GM11168 (cell line): ENCODE measurements at regions not wholly inside any gene's neighbourhood (a gene's known extent, or its start where the extent isn't known, plus 50 kb on each side); places are given as distances from the start of the nearest gene placed in this dataset.
"Not testable (repeated sequence)": the region's sequence is repeated elsewhere in the genome, so short reads cannot be mapped to it uniquely, and the experiment has no call there.

Source experiments
- in situ Hi-C: fragments of 300-500 bp; cut with MboI; formaldehyde crosslinking; loops from one replicate; pipeline ENCODE4 v1.12.0; 2022; ENCODE audit warnings: low sequenced_read_pairs; ENCODE audit not compliant: unreplicated experiment

DNA sequence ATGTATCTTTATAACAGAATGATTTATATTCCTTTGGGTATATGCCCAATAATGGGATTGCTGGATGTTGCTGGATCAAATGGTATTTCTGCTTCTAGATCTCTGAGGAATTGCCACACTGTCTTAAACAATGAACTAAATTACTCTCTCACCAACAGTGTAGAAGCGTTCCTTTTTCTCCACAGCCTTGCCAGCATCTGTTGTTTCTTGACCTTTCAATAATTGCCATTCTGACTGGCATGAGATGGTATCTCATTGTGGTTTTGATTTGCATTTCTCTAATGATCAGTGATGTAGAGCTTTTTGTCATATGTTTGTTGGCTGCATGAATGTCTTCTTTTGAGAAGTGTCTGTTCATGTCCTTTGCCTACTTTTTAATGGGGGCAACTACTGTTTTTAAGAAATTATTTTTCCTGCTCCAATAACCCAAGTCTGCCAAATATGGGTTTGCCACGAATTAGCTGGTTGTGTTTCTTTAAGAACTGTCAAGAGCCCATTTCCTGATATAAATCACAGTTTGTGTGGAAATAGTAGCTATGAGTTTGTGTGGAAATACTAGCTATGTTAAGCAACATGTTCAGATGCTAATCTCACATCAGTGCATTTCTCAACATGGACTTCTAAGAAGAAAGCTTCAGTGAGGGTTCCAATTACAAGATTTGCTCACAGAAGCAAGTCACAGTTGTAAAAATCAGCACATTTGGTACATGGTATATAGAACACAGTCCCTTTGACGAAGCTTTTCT is 259.4 kb downstream of the ANAPC1 start:
- in situ Hi-C loops = no loop called here

- in situ Hi-C loops = not testable (repeated sequence)
Observed at GRCh38 chr2:111625157-111625537, 258.8 kb downstream of the ANAPC1 start.

GRCh38 chr2:111626037-111626864 is 257.7 kb downstream of the ANAPC1 start:
- in situ Hi-C loops = no loop called here

- in situ Hi-C loops = no loop called here
Observed at GRCh38 chr2:111626865-111627163, 257.2 kb downstream of the ANAPC1 start.

GRCh38 chr2:111627256-111627655 is 256.7 kb downstream of the ANAPC1 start:
- in situ Hi-C loops = no loop called here

DNA sequence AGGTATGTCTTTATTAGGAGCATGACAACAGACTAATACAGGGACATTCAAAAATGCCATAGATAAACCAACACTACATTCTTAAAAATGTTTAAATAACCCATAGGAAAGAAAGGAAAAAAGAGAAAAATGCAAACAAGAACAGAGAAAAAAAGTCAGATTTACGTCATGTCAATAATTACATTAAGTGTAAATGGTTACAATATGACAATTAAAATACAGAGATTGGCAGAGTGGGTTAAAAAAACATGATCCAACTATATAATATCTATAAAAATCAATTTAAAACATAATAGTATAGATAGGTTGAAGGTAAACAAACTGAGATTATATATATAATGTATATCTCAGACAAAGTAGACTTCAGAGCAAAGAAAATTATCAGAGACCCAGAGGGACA is 255.8 kb downstream of the ANAPC1 start:
- in situ Hi-C loops = no loop called here

GRCh38 chr2:111629983-111630382 is 254.0 kb downstream of the ANAPC1 start:
- in situ Hi-C loops = no loop called here

DNA sequence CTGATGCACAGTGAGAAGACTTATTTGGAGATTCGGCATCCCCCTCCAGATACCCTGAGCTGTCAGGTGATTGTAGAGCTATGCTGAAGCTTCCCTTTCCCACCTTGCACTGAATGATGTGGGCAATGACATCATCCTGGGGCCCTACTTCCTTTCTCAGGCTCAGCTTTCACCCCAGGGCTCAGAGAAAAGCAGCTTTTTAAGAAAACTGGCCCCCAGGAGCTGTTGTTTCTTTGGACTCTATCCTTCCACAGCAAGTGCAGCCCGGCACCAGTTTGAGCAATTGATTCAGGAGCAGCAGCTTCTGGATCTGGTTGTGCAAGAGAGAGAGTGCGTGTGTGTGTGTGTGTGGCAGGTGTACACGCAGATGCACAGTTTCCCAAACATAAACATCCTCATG is 251.3 kb downstream of the ANAPC1 start:
- in situ Hi-C loops = no loop called here

DNA sequence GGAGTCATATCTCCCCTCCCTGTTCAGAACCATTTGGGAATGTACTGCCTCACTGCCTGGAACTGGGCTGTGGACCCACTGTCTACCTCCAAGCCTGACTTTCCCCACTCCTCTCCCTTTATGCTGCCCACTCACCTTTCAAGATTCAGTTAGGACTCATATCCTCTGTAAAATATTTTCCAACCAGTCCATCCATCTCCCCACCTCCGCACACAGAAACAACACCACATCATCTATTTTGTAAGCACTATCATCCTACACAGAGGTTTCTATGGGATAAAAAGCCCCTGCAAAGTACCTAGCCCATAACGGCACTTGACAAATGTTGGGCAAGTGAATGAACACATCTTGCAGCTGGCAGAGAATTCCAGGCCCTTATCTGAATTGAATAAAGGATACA is 250.8 kb downstream of the ANAPC1 start:
- in situ Hi-C loops = no loop called here

- in situ Hi-C loops = no loop called here
Observed at GRCh38 chr2:111633643-111634042, 250.3 kb downstream of the ANAPC1 start.

- in situ Hi-C loops = no loop called here
Observed at GRCh38 chr2:111634050-111634794, 249.8 kb downstream of the ANAPC1 start.

GRCh38 chr2:111634995-111635538 is 248.9 kb downstream of the ANAPC1 start:
- in situ Hi-C loops = no loop called here

DNA sequence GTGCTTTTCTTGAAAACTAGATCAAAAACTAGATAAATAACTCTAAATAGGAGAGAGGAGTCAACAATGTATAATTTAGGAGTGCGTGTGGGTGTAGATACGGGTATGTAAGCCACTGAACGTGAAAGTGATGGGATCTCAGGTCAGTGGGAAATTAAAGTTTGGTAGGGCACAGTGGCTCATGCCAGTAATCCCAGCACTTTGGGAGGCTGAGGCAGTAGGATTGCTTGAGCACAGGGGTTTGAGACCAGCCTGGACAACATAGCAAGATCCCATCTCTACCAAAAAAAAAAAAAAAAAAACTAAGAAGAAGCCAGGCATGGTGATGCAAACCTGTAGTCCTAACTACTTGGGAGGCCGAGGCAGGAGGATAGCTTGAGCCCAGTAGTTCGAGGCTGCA is 247.1 kb downstream of the ANAPC1 start:
- in situ Hi-C loops = no loop called here

GRCh38 chr2:111638274-111638877 is 245.6 kb downstream of the ANAPC1 start:
- in situ Hi-C loops = no loop called here

DNA sequence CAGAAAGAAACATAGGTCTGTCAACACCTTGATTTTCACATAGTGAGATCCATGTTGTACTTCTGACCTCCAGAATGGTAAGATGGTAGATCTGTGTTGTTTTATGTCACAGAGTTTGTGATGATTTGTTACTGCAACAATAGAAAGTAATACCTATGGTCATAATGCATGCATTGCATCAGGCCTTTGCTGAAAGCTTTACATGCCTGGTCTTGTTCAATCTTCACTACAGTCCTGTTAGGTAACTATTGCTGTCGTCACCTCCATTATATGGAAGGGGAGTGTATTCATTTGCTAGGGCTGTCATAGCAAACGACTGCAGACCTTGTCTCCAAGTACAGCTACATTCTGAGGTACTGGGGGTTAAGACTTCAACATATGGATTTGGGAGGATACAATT is 243.5 kb downstream of the ANAPC1 start:
- in situ Hi-C loops = no loop called here

DNA sequence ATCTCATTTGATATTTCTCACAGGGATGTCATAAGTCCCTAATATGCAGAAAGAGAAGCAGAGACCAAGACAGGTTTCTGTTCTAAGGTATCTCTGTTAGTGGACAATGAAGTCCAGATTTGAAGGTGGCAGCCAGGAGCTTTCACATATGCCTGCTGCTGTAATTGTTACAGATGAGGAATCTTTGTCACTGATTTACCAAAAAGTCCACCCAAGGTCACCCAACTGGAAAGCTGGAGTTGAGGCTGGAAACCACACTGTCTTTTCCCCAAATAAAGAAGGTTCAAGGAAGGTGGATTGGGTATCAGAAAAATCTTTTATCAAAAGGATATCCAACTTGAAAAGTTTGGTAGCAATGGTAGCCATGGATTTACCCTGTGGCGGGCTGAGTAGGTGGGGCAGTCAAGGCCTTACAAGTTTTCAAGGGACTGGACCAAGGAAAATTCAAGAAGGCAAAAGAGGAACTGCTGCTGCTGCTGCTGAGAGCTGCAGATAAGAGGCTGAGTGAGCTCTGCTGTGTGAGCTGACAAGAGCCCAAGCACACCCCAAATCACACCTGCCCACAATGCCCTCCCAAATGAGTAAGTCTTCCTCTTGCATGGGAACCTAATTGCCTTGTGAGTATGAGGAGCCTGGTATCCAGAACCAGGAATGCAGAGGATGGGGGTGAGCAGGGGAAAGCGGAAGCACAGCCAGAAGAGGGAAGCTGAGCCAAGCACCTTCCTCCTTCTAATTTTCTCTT is 241.2 kb downstream of the ANAPC1 start:
- in situ Hi-C loops = no loop called here

- in situ Hi-C loops = no loop called here
Observed at GRCh38 chr2:111643759-111644158, 240.2 kb downstream of the ANAPC1 start.

GRCh38 chr2:111647359-111647758 is 236.6 kb downstream of the ANAPC1 start:
- in situ Hi-C loops = no loop called here

GRCh38 chr2:111652038-111652437 is 232.0 kb downstream of the ANAPC1 start:
- in situ Hi-C loops = no loop called here

DNA sequence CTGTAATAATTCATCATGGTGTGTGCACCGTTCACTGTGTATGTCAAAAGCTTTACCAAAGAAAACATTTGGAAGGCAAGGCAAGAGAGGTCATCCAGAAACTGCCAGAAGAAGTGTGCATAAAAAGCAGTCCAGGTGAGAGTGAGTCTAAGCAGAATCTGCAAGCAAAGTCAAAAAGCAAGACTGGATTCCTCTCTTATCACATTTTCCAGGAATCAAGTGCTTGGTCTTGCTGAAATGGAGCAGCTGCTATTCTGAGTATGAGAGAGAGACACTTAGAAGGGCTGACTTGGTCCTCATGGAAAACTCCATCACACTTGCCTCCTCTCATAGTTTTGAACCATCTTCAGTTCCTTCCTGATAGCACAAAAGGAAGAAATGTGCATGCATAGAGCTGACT is 231.3 kb downstream of the ANAPC1 start:
- in situ Hi-C loops = no loop called here
